COLO668 (cell line): ENCODE measurements at regions not wholly inside any gene's neighbourhood (a gene's known extent, or its start where the extent isn't known, plus 50 kb on each side); places are given as distances from the start of the nearest gene placed in this dataset.

Experiments used
- DNase-seq: peaks from one replicate; lab custom pipeline; 2025; ENCODE audit not compliant: unreplicated experiment; lab: John Stamatoyannopoulos, UW

GRCh38 chr3:193825617-193826016 is 232.6 kb downstream of the OPA1 start:
- no peak for DNase-seq

GRCh38 chr3:193826159-193826795 is 233.3 kb downstream of the OPA1 start:
- peak; percentile 4 for DNase-seq

GRCh38 chr3:193827040-193827669 is 234.1 kb downstream of the OPA1 start:
- DNase-seq: no peak

GRCh38 chr3:193827871-193828270 is 234.9 kb downstream of the OPA1 start:
- no peak for DNase-seq

GRCh38 chr3:193828477-193828876 is 235.5 kb downstream of the OPA1 start:
- peak; percentile 7 for DNase-seq

GRCh38 chr3:193829781-193830180 is 236.8 kb downstream of the OPA1 start:
- peak; percentile 17 for DNase-seq

GRCh38 chr3:193830791-193831191 is 237.8 kb downstream of the OPA1 start:
- peak; percentile 62 for DNase-seq

- peak; percentile 35 for DNase-seq
Observed at GRCh38 chr3:193831495-193832455, 238.8 kb downstream of the OPA1 start.

- no peak for DNase-seq
Observed at GRCh38 chr3:193832833-193833413, 239.9 kb downstream of the OPA1 start.

GRCh38 chr3:193833592-193833991 is 240.6 kb downstream of the OPA1 start:
- DNase-seq: no peak

- no peak for DNase-seq
Observed at GRCh38 chr3:193835414-193835813, 242.4 kb downstream of the OPA1 start.

- no peak for DNase-seq
Observed at GRCh38 chr3:193836511-193836910, 243.5 kb downstream of the OPA1 start.

- DNase-seq: no peak
Observed at GRCh38 chr3:193836918-193837317, 243.9 kb downstream of the OPA1 start.

GRCh38 chr3:193837347-193837827 is 244.4 kb downstream of the OPA1 start:
- no peak for DNase-seq

- no peak for DNase-seq
Observed at GRCh38 chr3:193840111-193840641, 247.2 kb downstream of the OPA1 start.

GRCh38 chr3:193841581-193841980 is 248.6 kb downstream of the OPA1 start:
- no peak for DNase-seq

GRCh38 chr3:193842029-193842798 is 249.2 kb downstream of the OPA1 start:
- no peak for DNase-seq

GRCh38 chr3:193842832-193843473 is 249.9 kb downstream of the OPA1 start:
- no peak for DNase-seq

GRCh38 chr3:193843474-193844301 is 250.7 kb downstream of the OPA1 start:
- no peak for DNase-seq
